Fibroblast of villous mesenchyme (primary cell): ENCODE measurements at regions not wholly inside any gene's neighbourhood (a gene's known extent, or its start where the extent isn't known, plus 50 kb on each side); places are given as distances from the start of the nearest gene placed in this dataset.
"Not testable (repeated sequence)": the region's sequence is repeated elsewhere in the genome, so short reads cannot be mapped to it uniquely, and the experiment has no call there.

ENCODE experiments used
- DNase-seq: peaks from one replicate; pipeline ENCODE4 v3.0.0-alpha.2; 2010; ENCODE audit warnings: low read depth
- H3K4me3 ChIP-seq: 2 replicates; pipeline ENCODE4 v1.5.1; 2011; ENCODE audit warnings: low read depth, mild to moderate bottlenecking, low read length
- CTCF ChIP-seq: IDR thresholded peaks from 2 replicates; pipeline ENCODE4 v1.5.1; 2012; ENCODE audit warnings: low read depth, mild to moderate bottlenecking, low read length; ENCODE audit not compliant: insufficient read depth

GRCh38 chr4:3623106-3623505, 90.9 kb upstream of the LRPAP1 start:
- no peak overlapping the region for H3K4me3 ChIP-seq
- no peak for TF ChIP-seq CTCF
- DNase-seq: no peak

- not testable (repeated sequence) for H3K4me3 ChIP-seq, DNase-seq
Measured at GRCh38 chr4:3620365-3620764, 88.1 kb upstream of the LRPAP1 start.

GRCh38 chr4:3619698-3620097, 87.5 kb upstream of the LRPAP1 start:
- DNase-seq, H3K4me3 ChIP-seq: not testable (repeated sequence)

GRCh38 chr4:3618341-3618740, 86.1 kb upstream of the LRPAP1 start:
- DNase-seq, H3K4me3 ChIP-seq: not testable (repeated sequence)

- no peak overlapping the region for H3K4me3 ChIP-seq
- TF ChIP-seq CTCF: no peak
- DNase-seq: no peak
Measured at GRCh38 chr4:3615386-3616286, 83.4 kb upstream of the LRPAP1 start.

GRCh38 chr4:3614731-3614980, 82.4 kb upstream of the LRPAP1 start:
- no peak for TF ChIP-seq CTCF
- H3K4me3 ChIP-seq: no peak overlapping the region
- no peak for DNase-seq

GRCh38 chr4:3613967-3614730, 81.9 kb upstream of the LRPAP1 start:
- no peak overlapping the region for H3K4me3 ChIP-seq
- DNase-seq: no peak
- TF ChIP-seq CTCF: no peak

GRCh38 chr4:3612934-3613333, 80.7 kb upstream of the LRPAP1 start:
- DNase-seq: no peak
- no peak overlapping the region for H3K4me3 ChIP-seq
- TF ChIP-seq CTCF: no peak
